ENCODE measurements at regions not wholly inside any gene's neighbourhood (a gene's known extent, or its start where the extent isn't known, plus 50 kb on each side); places are given as distances from the start of the nearest gene placed in this dataset.
"Not testable (repeated sequence)": the region's sequence is repeated elsewhere in the genome, so short reads cannot be mapped to it uniquely, and the experiment has no call there.

GRCh38 chr10:109307102-109307501 lies 616.2 kb downstream of the XPNPEP1 start:
- TF ChIP-seq EZH2 (IDR thresholded peaks at IDR 0.05; ENCODE audit: borderline replicate concordance, insufficient read depth, low read depth, low read length, poor library complexity, severe bottlenecking); CTCF (IDR thresholded peaks at IDR 0.05): not testable (repeated sequence)

Measured in B cell (primary cell).